ENCODE measurements at regions not wholly inside any gene's neighbourhood (a gene's known extent, or its start where the extent isn't known, plus 50 kb on each side); places are given as distances from the start of the nearest gene placed in this dataset.

- no peak overlapping the region for H3K9ac ChIP-seq (ENCODE audit: low read depth, low read length, poor library complexity, severe bottlenecking)
- TF ChIP-seq EZH2phosphoT487 (IDR thresholded peaks at IDR 0.05; ENCODE audit: borderline replicate concordance) (no peak), CTCF (conservative IDR thresholded peaks at IDR 0.05; ENCODE audit: low read length) (no peak)
Observed at GRCh38 chr4:112753333-112753732, 116.4 kb downstream of the LARP7 start.

GRCh38 chr4:112759313-112759712 is 122.4 kb downstream of the LARP7 start:
- no peaks in the 10 kb centered on the region for H3K36me3 ChIP-seq (ENCODE audit: insufficient read depth, low read length)
- H3K9me2 ChIP-seq (replicated peaks; ENCODE audit: low read depth, low read length) = no peaks in the 10 kb centered on the region
- no peaks in the 10 kb centered on the region for H3K27me3 ChIP-seq (ENCODE audit: insufficient read depth, low read length, poor library complexity, severe bottlenecking)
- no peaks in the 10 kb centered on the region for H3K9me3 ChIP-seq (ENCODE audit: insufficient read depth, low read depth, low read length)
- peaks cover 9% of the 10 kb centered on the region for H3K4me1 ChIP-seq (ENCODE audit: insufficient read depth, low read length, poor library complexity, severe bottlenecking)
- no peak overlapping the region for H3K4me2 ChIP-seq (ENCODE audit: low read depth, low read length, poor library complexity, severe bottlenecking)
- H3K79me2 ChIP-seq (ENCODE audit: insufficient read depth, low read length) = no peaks in the 10 kb centered on the region
- no peak for TF ChIP-seq CTCF (conservative IDR thresholded peaks at IDR 0.05; ENCODE audit: low read length)
- TF ChIP-seq EZH2phosphoT487 (IDR thresholded peaks at IDR 0.05; ENCODE audit: borderline replicate concordance) = no peak
- H3K4me3 ChIP-seq (ENCODE audit: low read length, poor library complexity, severe bottlenecking) = no peak overlapping the region
- no peaks in the 10 kb centered on the region for H3F3A ChIP-seq (ENCODE audit: low read depth)
- H4K20me1 ChIP-seq (ENCODE audit: insufficient read depth, low read length, poor library complexity, severe bottlenecking) = no peaks in the 10 kb centered on the region
- H3K9ac ChIP-seq (ENCODE audit: low read depth, low read length, poor library complexity, severe bottlenecking) = no peak overlapping the region
- no peak overlapping the region for H2AFZ ChIP-seq (ENCODE audit: low read length)

More at GRCh38 chr4:112753333-112753732, 116.4 kb downstream of the LARP7 start:
- H3K4me1 ChIP-seq (ENCODE audit: insufficient read depth, low read length, poor library complexity, severe bottlenecking) = peaks cover 10% of the 10 kb centered on the region
- no peak overlapping the region for H3K4me2 ChIP-seq (ENCODE audit: low read depth, low read length, poor library complexity, severe bottlenecking)
- H4K20me1 ChIP-seq (ENCODE audit: insufficient read depth, low read length, poor library complexity, severe bottlenecking) = no peaks in the 10 kb centered on the region
- H2AFZ ChIP-seq (ENCODE audit: low read length) = no peak overlapping the region
- no peaks in the 10 kb centered on the region for H3F3A ChIP-seq (ENCODE audit: low read depth)
- no peaks in the 10 kb centered on the region for H3K9me2 ChIP-seq (replicated peaks; ENCODE audit: low read depth, low read length)
- H3K36me3 ChIP-seq (ENCODE audit: insufficient read depth, low read length) = no peaks in the 10 kb centered on the region
- no peaks in the 10 kb centered on the region for H3K27me3 ChIP-seq (ENCODE audit: insufficient read depth, low read length, poor library complexity, severe bottlenecking)
- no peaks in the 10 kb centered on the region for H3K9me3 ChIP-seq (ENCODE audit: insufficient read depth, low read depth, low read length)
- H3K79me2 ChIP-seq (ENCODE audit: insufficient read depth, low read length) = no peaks in the 10 kb centered on the region
- H3K4me3 ChIP-seq (ENCODE audit: low read length, poor library complexity, severe bottlenecking) = no peak overlapping the region

GRCh38 chr4:112765317-112765974 is 128.5 kb downstream of the LARP7 start:
- no peak for TF ChIP-seq EZH2phosphoT487 (IDR thresholded peaks at IDR 0.05; ENCODE audit: borderline replicate concordance)
- peak; percentile 76 for TF ChIP-seq CTCF (conservative IDR thresholded peaks at IDR 0.05; ENCODE audit: low read length)

More at GRCh38 chr4:112765317-112765974, 128.5 kb downstream of the LARP7 start:
- peak overlapping the region; percentile 28 for H3K4me2 ChIP-seq (ENCODE audit: low read depth, low read length, poor library complexity, severe bottlenecking)
- no peaks in the 10 kb centered on the region for H4K20me1 ChIP-seq (ENCODE audit: insufficient read depth, low read length, poor library complexity, severe bottlenecking)
- no peaks in the 10 kb centered on the region for H3K27me3 ChIP-seq (ENCODE audit: insufficient read depth, low read length, poor library complexity, severe bottlenecking)
- H3K9ac ChIP-seq (ENCODE audit: low read depth, low read length, poor library complexity, severe bottlenecking) = no peak overlapping the region
- no peaks in the 10 kb centered on the region for H3K36me3 ChIP-seq (ENCODE audit: insufficient read depth, low read length)
- no peaks in the 10 kb centered on the region for H3K79me2 ChIP-seq (ENCODE audit: insufficient read depth, low read length)
- peak overlapping the region; percentile 64 for H2AFZ ChIP-seq (ENCODE audit: low read length)
- H3K9me3 ChIP-seq (ENCODE audit: insufficient read depth, low read depth, low read length) = no peaks in the 10 kb centered on the region
- H3K4me1 ChIP-seq (ENCODE audit: insufficient read depth, low read length, poor library complexity, severe bottlenecking) = no peaks in the 10 kb centered on the region
- no peaks in the 10 kb centered on the region for H3K9me2 ChIP-seq (replicated peaks; ENCODE audit: low read depth, low read length)
- H3K4me3 ChIP-seq (ENCODE audit: low read length, poor library complexity, severe bottlenecking) = peak overlapping the region; percentile 18
- no peaks in the 10 kb centered on the region for H3F3A ChIP-seq (ENCODE audit: low read depth)
